IMR-90 (cell line): ENCODE measurements at regions not wholly inside any gene's neighbourhood (a gene's known extent, or its start where the extent isn't known, plus 50 kb on each side); places are given as distances from the start of the nearest gene placed in this dataset.

Experiments used
- ATAC-seq: fragments of 200-7000 bp; cut with Tn5 transposase; 2 replicates; pipeline ENCODE4 v1.9.1; 2020; ENCODE audit warnings: low read depth, mild to moderate bottlenecking, moderate library complexity
- BruUV-seq: library from RNA; stranded (reverse); fragments of 400-500 nt; replicated peaks from 2 replicates; lab custom pipeline; 2021; lab: Mats Ljungman, UMichigan
- CTCF ChIA-PET: fragments of 300-600 bp; formaldehyde crosslinking; extraction: SDS; loops from one replicate; lab custom pipeline; 2021; ENCODE audit warnings: antibody characterized with exemption; lab: Yijun Ruan, JAX
- POLR2A ChIA-PET: fragments of 300-600 bp; sonication (Branson Sonifier 250); formaldehyde crosslinking; loops from one replicate; lab custom pipeline; 2022; ENCODE audit warnings: antibody characterized with exemption; ENCODE audit not compliant: unreplicated experiment; lab: Charles Lee
- DNase-seq: peaks from one replicate; pipeline ENCODE4 v3.0.0; 2013
- H2AFZ ChIP-seq: replicated peaks from 2 replicates; pipeline ENCODE3; 2013; ENCODE audit warnings: low read length, mild to moderate bottlenecking; ENCODE audit not compliant: poor library complexity
- H2AK5ac ChIP-seq: 2 replicates; pipeline ENCODE4 v1.6.1; 2013; ENCODE audit warnings: low read depth, low read length, inconsistent platforms
- H2AK9ac ChIP-seq: replicated peaks from 2 replicates; pipeline ENCODE3; 2013; ENCODE audit warnings: mild to moderate bottlenecking, low read depth, low read length, moderate library complexity; ENCODE audit not compliant: poor library complexity
- H2BK120ac ChIP-seq: 2 replicates; pipeline ENCODE4 v1.6.1; 2013; ENCODE audit warnings: low read depth, low read length, inconsistent platforms
- H2BK15ac ChIP-seq: 3 replicates; pipeline ENCODE4 v1.6.1; 2013; ENCODE audit warnings: low read depth, low read length, inconsistent platforms
- H2BK20ac ChIP-seq: 2 replicates; pipeline ENCODE4 v1.6.1; 2013; ENCODE audit warnings: low read depth, mild to moderate bottlenecking, inconsistent platforms, low read length, moderate library complexity
- H2BK5ac ChIP-seq: 2 replicates; pipeline ENCODE4 v1.6.1; 2013; ENCODE audit warnings: mild to moderate bottlenecking, low read depth, low read length, inconsistent platforms; ENCODE audit not compliant: poor library complexity, severe bottlenecking
- H3K14ac ChIP-seq: replicated peaks from 2 replicates; pipeline ENCODE4 v1.6.1; 2013; ENCODE audit warnings: low read depth, low read length, inconsistent platforms
- H3K18ac ChIP-seq: 2 replicates; pipeline ENCODE4 v1.6.1; 2013; ENCODE audit warnings: low read depth, low read length, control low read depth
- H3K23ac ChIP-seq: 2 replicates; pipeline ENCODE4 v1.6.1; 2013; ENCODE audit warnings: low read depth, low read length, inconsistent platforms
- H3K27ac ChIP-seq: 2 replicates; pipeline ENCODE4 v1.5.1; 2013; ENCODE audit warnings: mild to moderate bottlenecking, control low read depth, low read length; ENCODE audit not compliant: insufficient read depth
- H3K27me3 ChIP-seq: 2 replicates; pipeline ENCODE4 v1.6.1; 2013; ENCODE audit warnings: low read length; ENCODE audit not compliant: control insufficient read depth, insufficient read depth
- H3K36me3 ChIP-seq: 2 replicates; pipeline ENCODE4 v1.6.1; 2013; ENCODE audit warnings: low read length, mixed read lengths; ENCODE audit not compliant: control insufficient read depth, insufficient read depth
- H3K4ac ChIP-seq: 2 replicates; pipeline ENCODE4 v1.6.1; 2013; ENCODE audit warnings: low read depth, low read length, inconsistent platforms
- H3K4me1 ChIP-seq: 2 replicates; pipeline ENCODE4 v1.6.1; 2013; ENCODE audit warnings: low read length, mixed read lengths; ENCODE audit not compliant: control insufficient read depth, insufficient read depth
- H3K4me2 ChIP-seq: 2 replicates; pipeline ENCODE4 v1.6.1; 2013; ENCODE audit warnings: low read depth, mild to moderate bottlenecking, control low read depth, low read length, moderate library complexity
- H3K4me3 ChIP-seq: 2 replicates; pipeline ENCODE4 v1.5.1; 2013; ENCODE audit warnings: low read depth, mild to moderate bottlenecking, control low read depth, low read length, moderate library complexity; ENCODE audit not compliant: insufficient read depth
- H3K56ac ChIP-seq: 2 replicates; pipeline ENCODE4 v1.6.1; 2013; ENCODE audit warnings: low read length, inconsistent platforms; ENCODE audit not compliant: insufficient read depth; ENCODE audit errors: extremely low read depth
- H3K79me1 ChIP-seq, 2 experiments: 2 replicates each; pipeline ENCODE4 v1.6.1; 2013; ENCODE audit warnings: low read length in 2 of 2, inconsistent platforms in 1 of 2, low read depth in 1 of 2
- H3K9ac ChIP-seq: 2 replicates; pipeline ENCODE4 v1.6.1; 2013; ENCODE audit warnings: low read depth, low read length, control low read depth
- H3K9me1 ChIP-seq: 2 replicates; pipeline ENCODE4 v1.6.1; 2013; ENCODE audit warnings: low read length, inconsistent platforms; ENCODE audit not compliant: insufficient read depth
- H3K9me3 ChIP-seq: 2 replicates; pipeline ENCODE4 v1.6.1; 2013; ENCODE audit warnings: low read length; ENCODE audit not compliant: control insufficient read depth, insufficient read depth
- H4K20me1 ChIP-seq: 2 replicates; pipeline ENCODE4 v1.6.1; 2013; ENCODE audit warnings: low read length, inconsistent platforms; ENCODE audit not compliant: insufficient read depth
- H4K5ac ChIP-seq: 2 replicates; pipeline ENCODE4 v1.6.1; 2013; ENCODE audit warnings: mild to moderate bottlenecking, low read depth, low read length, control low read depth
- H4K8ac ChIP-seq, 2 experiments: 2 replicates each; pipeline ENCODE4 v1.6.1; 2013; ENCODE audit warnings: low read depth in 2 of 2, low read length in 2 of 2, control low read depth in 1 of 2, inconsistent platforms in 1 of 2
- H4K91ac ChIP-seq: 2 replicates; pipeline ENCODE4 v1.6.1; 2013; ENCODE audit warnings: low read depth, low read length, inconsistent platforms; ENCODE audit not compliant: insufficient read depth
- CHD1 ChIP-seq: IDR thresholded peaks from 2 replicates; pipeline ENCODE4 v1.6.1; 2012; ENCODE audit warnings: low read depth, low read length, improper control_type of control experiment
- MAFK ChIP-seq: IDR thresholded peaks from 2 replicates; pipeline ENCODE4 v1.6.1; 2012; ENCODE audit warnings: low read depth, low read length, improper control_type of control experiment
- RAD21 ChIP-seq: IDR thresholded peaks from 2 replicates; pipeline ENCODE4 v1.6.1; 2012; ENCODE audit warnings: low read length, improper control_type of control experiment
- WGBS, 2 experiments: methylation state at CpG; one replicate each; pipeline versions ENCODE4 v1.1.5 to v1.1.7; 2013; ENCODE audit warnings: missing lambda C conversion rate in 2 of 2; ENCODE audit not compliant: insufficient read length in 1 of 2; ENCODE audit errors: extremely low coverage in 2 of 2; 5-methylcytosine and 5-hydroxymethylcytosine counted together
- dilution Hi-C: fragments of 300-500 bp; cut with HindIII; formaldehyde crosslinking; loops from one replicate; pipeline ENCODE4 v1.14.3; 2018; ENCODE audit warnings: low sequenced_read_pairs; ENCODE audit not compliant: unreplicated experiment
- in situ Hi-C: fragments of 300-500 bp; cut with MboI; formaldehyde crosslinking; loops from 3 replicates; pipeline ENCODE4 v1.14.3; 2019; ENCODE audit warnings: low sequenced_read_pairs, inconsistent platforms, mixed read lengths
- intact Hi-C: fragments of 100-400 bp; cut with micrococcal nuclease; formaldehyde crosslinking; loops from 2 replicates; pipeline ENCODE4 v1.10.0; 2022

DNA sequence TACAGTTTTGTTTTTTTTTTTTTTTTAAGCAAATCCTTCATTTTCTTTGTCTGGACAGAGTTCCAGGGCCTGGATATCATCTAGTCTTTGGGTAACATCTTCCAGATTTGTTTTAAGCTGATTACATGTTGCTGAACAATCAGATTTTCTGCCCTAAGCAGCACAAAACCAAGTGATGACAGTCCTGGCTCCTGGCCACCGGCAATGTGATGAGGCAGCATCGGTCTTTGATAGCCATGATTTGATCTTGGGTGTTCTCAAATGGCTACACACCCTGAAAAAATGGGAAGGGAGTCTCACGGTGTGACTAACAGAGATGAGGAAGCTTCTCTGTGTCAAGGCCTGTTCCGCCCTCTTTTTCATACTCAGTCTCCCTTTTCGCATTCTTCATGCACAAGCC is 708.6 kb upstream of the ZEB2 start:
- Histone ChIP-seq H3K36me3 (no peaks in the 10 kb centered on the region), H2BK120ac (peak overlapping the region; percentile 50; the same call in 1 of the 2 replicates), H2BK15ac (peak overlapping the region; percentile 44; the same call in 1 of the 3 replicates), H3K4me2 (no peak overlapping the region), H3K56ac (no peak overlapping the region), H3K9me1 (no peaks in the 10 kb centered on the region), H3K14ac (no peak overlapping the region), H3K4me3 (no peak overlapping the region), H4K5ac (no peak overlapping the region), H2BK5ac (no peak overlapping the region), H3K27ac (no peak overlapping the region), H3K4ac (no peak overlapping the region; the same call in 1 of the 2 replicates), H2BK20ac (peak overlapping the region; percentile 73), H4K20me1 (no peaks in the 10 kb centered on the region), H3K18ac (no peak overlapping the region), H3K23ac (no peak overlapping the region), H3K9ac (no peak overlapping the region), H2AK5ac (no peak overlapping the region; the same call in 1 of the 2 replicates), H4K8ac (peak overlapping the region in 1 of 2 experiments; percentile 12; a peak in 1 of 4 replicates), H2AFZ (peak overlapping the region; percentile 41), H3K4me1 (0 out of 2 replicates have a peak, but pooled peaks cover 2% of the 10 kb centered on the region), H3K27me3 (no peaks in the 10 kb centered on the region), H3K9me3 (no peaks in the 10 kb centered on the region), H2AK9ac (no peak overlapping the region), H4K91ac (no peak overlapping the region), H3K79me1 (no peaks in the 10 kb centered on the region)
- ChIA-PET CTCF (no interaction called here), POLR2A (no interaction called here)
- no TSS peak for BruUV-seq
- in situ Hi-C loops (no loop called here), dilution Hi-C loops (no loop called here), intact Hi-C loops (no loop called here)
- WGBS, 2 experiments: 67% methylated on average over 1 of the region's 5 CpGs; no CpG with 5 or more reads in 1 of the 2 experiments
- ATAC-seq: no peak
- TF ChIP-seq MAFK: peak; percentile 18; the same call in 1 of the 2 replicates
- TF ChIP-seq RAD21: no peak
- TF ChIP-seq CHD1: no peak
- peak; percentile 41 for DNase-seq
